Fibroblast of lung (primary cell): ENCODE measurements at regions not wholly inside any gene's neighbourhood (a gene's known extent, or its start where the extent isn't known, plus 50 kb on each side); places are given as distances from the start of the nearest gene placed in this dataset.
A peak's percentile ranks its signal among the peaks of the same experiment; 100 is the strongest.

Experiments used
- DNase-seq, 2 donors: peaks; one replicate each; pipeline versions ENCODE4 v3.0.0 to v3.0.0-alpha.2; 2010; ENCODE audit warnings: low read depth in 2 of 2
- H2AFZ ChIP-seq: 2 replicates; pipeline ENCODE4 v1.5.1; 2012; ENCODE audit warnings: low read length, control low read depth, inconsistent platforms
- H3K27ac ChIP-seq: 2 replicates; pipeline ENCODE4 v1.5.1; 2011; ENCODE audit warnings: low read length, control low read depth; ENCODE audit not compliant: insufficient read depth
- H3K27me3 ChIP-seq: 2 replicates; pipeline ENCODE4 v1.5.1; 2011; ENCODE audit warnings: mild to moderate bottlenecking, low read length; ENCODE audit not compliant: control insufficient read depth, insufficient read depth
- H3K36me3 ChIP-seq: 2 replicates; pipeline ENCODE4 v1.5.1; 2011; ENCODE audit warnings: low read length; ENCODE audit not compliant: control insufficient read depth, insufficient read depth
- H3K4me1 ChIP-seq: 2 replicates; pipeline ENCODE4 v1.5.1; 2011; ENCODE audit warnings: low read length; ENCODE audit not compliant: control insufficient read depth, insufficient read depth; ENCODE audit errors: extremely low read depth
- H3K4me2 ChIP-seq: 2 replicates; pipeline ENCODE4 v1.5.1; 2011; ENCODE audit warnings: low read length, control low read depth; ENCODE audit not compliant: insufficient read depth; ENCODE audit errors: extremely low read depth
- H3K4me3 ChIP-seq, 4 experiments: fragments of 200-600 bp in 1 of 4; sonication (generic) in 1 of 4; replicated peaks in 1 of 4; 2 replicates each; pipeline ENCODE4 v1.5.1; 2011 to 2016; ENCODE audit warnings: low read length in 4 of 4, low read depth in 3 of 4, mild to moderate bottlenecking in 3 of 4, control low read depth in 2 of 4, inconsistent platforms in 1 of 4, mixed read lengths in 1 of 4; ENCODE audit not compliant: insufficient read depth in 1 of 4; ENCODE audit errors: control extremely low read depth in 1 of 4
- H3K79me2 ChIP-seq: 2 replicates; pipeline ENCODE4 v1.5.1; 2012; ENCODE audit warnings: mild to moderate bottlenecking, low read length, inconsistent platforms; ENCODE audit not compliant: control insufficient read depth, insufficient read depth
- H3K9ac ChIP-seq: 2 replicates; pipeline ENCODE4 v1.5.1; 2011; ENCODE audit warnings: mild to moderate bottlenecking, low read length, control low read depth; ENCODE audit not compliant: insufficient read depth
- H3K9me3 ChIP-seq: 2 replicates; pipeline ENCODE4 v1.5.1; 2012; ENCODE audit warnings: low read depth, low read length; ENCODE audit not compliant: control insufficient read depth, insufficient read depth
- H4K20me1 ChIP-seq: 2 replicates; pipeline ENCODE4 v1.5.1; 2011; ENCODE audit warnings: low read length; ENCODE audit not compliant: control insufficient read depth, insufficient read depth; ENCODE audit errors: extremely low read depth
- EZH2 ChIP-seq: IDR thresholded peaks from 2 replicates; pipeline ENCODE4 v1.5.1; 2012; ENCODE audit warnings: low read length, control low read depth, mild to moderate bottlenecking; ENCODE audit errors: missing control alignments
- TF ChIP-seq, protein P1 (sequence below), 2 donors: IDR thresholded peaks in 1 of 2; conservative IDR thresholded peaks in 1 of 2; 1 replicate in 1 of 2; 2 replicates in 1 of 2; pipeline ENCODE4 v1.5.1; 2011 to 2012; ENCODE audit warnings: low read length in 2 of 2, control low read depth in 1 of 2, inconsistent platforms in 1 of 2, low read depth in 1 of 2, mild to moderate bottlenecking in 1 of 2

DNA sequence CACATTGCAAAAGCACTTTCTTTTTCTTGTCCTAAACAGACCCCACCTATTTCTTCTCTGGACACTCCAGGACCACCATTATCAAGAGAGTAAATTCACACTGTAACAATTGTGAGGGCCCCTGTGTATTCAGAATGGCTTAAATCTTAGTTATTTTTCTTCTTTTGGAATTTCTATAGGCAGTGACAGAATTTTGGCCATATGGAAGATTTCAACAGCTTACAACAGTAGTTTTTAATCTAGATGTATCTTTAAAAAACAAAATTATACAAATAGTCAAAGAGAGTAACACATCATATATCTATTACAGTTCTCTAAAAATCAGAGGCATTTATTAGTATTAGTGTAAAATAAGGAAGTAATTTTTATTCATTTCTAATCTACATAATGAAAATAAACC lies 482.1 kb downstream of the LIG4 start:
- Histone ChIP-seq H3K4me3 (no peak overlapping the region), H2AFZ (no peak overlapping the region), H3K27ac (no peak overlapping the region), H3K27me3 (no peaks in the 10 kb centered on the region), H3K36me3 (no peaks in the 10 kb centered on the region), H3K9me3 (no peaks in the 10 kb centered on the region), H3K79me2 (no peaks in the 10 kb centered on the region), H4K20me1 (no peaks in the 10 kb centered on the region), H3K9ac (no peak overlapping the region), H3K4me1 (no peaks in the 10 kb centered on the region), H3K4me2 (no peak overlapping the region)
- DNase-seq, result no peak
- TF ChIP-seq EZH2, result no peak
- TF ChIP-seq, protein P1, sequence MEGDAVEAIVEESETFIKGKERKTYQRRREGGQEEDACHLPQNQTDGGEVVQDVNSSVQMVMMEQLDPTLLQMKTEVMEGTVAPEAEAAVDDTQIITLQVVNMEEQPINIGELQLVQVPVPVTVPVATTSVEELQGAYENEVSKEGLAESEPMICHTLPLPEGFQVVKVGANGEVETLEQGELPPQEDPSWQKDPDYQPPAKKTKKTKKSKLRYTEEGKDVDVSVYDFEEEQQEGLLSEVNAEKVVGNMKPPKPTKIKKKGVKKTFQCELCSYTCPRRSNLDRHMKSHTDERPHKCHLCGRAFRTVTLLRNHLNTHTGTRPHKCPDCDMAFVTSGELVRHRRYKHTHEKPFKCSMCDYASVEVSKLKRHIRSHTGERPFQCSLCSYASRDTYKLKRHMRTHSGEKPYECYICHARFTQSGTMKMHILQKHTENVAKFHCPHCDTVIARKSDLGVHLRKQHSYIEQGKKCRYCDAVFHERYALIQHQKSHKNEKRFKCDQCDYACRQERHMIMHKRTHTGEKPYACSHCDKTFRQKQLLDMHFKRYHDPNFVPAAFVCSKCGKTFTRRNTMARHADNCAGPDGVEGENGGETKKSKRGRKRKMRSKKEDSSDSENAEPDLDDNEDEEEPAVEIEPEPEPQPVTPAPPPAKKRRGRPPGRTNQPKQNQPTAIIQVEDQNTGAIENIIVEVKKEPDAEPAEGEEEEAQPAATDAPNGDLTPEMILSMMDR (conservative IDR thresholded peaks at IDR 0.05 in 1 of 2, IDR thresholded peaks at IDR 0.05 in 1 of 2; ENCODE audit: low read depth in 1 of 2, low read length in 2 of 2), result no peak

DNA sequence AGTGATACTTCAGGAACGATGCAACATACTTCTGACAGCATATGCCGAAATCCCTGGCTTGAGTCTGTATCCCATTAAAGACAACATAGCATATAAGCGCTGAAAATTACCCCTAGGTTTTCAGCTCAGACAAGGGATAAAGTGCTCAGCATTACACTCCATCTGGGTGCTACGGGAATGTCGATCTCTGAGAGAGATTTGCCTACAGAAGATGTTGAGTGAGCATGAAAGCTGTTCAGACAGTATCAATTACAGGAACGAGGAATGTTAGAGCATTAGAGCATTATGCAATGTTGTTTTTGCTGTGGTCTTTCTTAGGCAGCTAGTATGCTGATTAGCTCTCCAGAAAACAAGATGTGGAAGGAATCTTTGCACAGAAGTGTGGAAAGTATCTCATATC lies 484.5 kb downstream of the LIG4 start:
- H3K27me3 ChIP-seq, result no peaks in the 10 kb centered on the region
- DNase-seq, result peak; percentile 43 to 66
- no peaks in the 10 kb centered on the region for H4K20me1 ChIP-seq
- no peak overlapping the region for H3K4me2 ChIP-seq
- H3K9me3 ChIP-seq, result no peaks in the 10 kb centered on the region
- TF ChIP-seq, protein P1 (conservative IDR thresholded peaks at IDR 0.05 in 1 of 2, IDR thresholded peaks at IDR 0.05 in 1 of 2; ENCODE audit: low read depth in 1 of 2, low read length in 2 of 2), result no peak
- no peak for TF ChIP-seq EZH2
- H3K4me3 ChIP-seq, result peak overlapping the region in 1 of 4 experiments; percentile 8
- no peak overlapping the region for H3K9ac ChIP-seq
- no peak overlapping the region for H3K27ac ChIP-seq
- no peaks in the 10 kb centered on the region for H3K79me2 ChIP-seq
- no peak overlapping the region for H2AFZ ChIP-seq
- no peaks in the 10 kb centered on the region for H3K36me3 ChIP-seq
- no peaks in the 10 kb centered on the region for H3K4me1 ChIP-seq

- no peak overlapping the region for H3K9ac ChIP-seq
- H4K20me1 ChIP-seq, result no peaks in the 10 kb centered on the region
- H2AFZ ChIP-seq, result no peak overlapping the region
- no peaks in the 10 kb centered on the region for H3K4me1 ChIP-seq
- no peaks in the 10 kb centered on the region for H3K79me2 ChIP-seq
- H3K36me3 ChIP-seq, result no peaks in the 10 kb centered on the region
- H3K27me3 ChIP-seq, result no peaks in the 10 kb centered on the region
- H3K9me3 ChIP-seq, result no peaks in the 10 kb centered on the region
- no peak for TF ChIP-seq EZH2
- TF ChIP-seq, protein P1 (conservative IDR thresholded peaks at IDR 0.05 in 1 of 2, IDR thresholded peaks at IDR 0.05 in 1 of 2; ENCODE audit: low read depth in 1 of 2, low read length in 2 of 2), result no peak
- peak in 1 of 2 donors; percentile 19 for DNase-seq
- H3K27ac ChIP-seq, result no peak overlapping the region
- H3K4me3 ChIP-seq, result peak overlapping the region in 2 of 4 experiments; percentile 14 to 53
- peak overlapping the region; percentile 63 for H3K4me2 ChIP-seq
Observed at GRCh38 chr13:107721125-107721869, 494.0 kb downstream of the LIG4 start.
